ENCODE measurements at regions not wholly inside any gene's neighbourhood (a gene's known extent, or its start where the extent isn't known, plus 50 kb on each side); places are given as distances from the start of the nearest gene placed in this dataset.

DNA sequence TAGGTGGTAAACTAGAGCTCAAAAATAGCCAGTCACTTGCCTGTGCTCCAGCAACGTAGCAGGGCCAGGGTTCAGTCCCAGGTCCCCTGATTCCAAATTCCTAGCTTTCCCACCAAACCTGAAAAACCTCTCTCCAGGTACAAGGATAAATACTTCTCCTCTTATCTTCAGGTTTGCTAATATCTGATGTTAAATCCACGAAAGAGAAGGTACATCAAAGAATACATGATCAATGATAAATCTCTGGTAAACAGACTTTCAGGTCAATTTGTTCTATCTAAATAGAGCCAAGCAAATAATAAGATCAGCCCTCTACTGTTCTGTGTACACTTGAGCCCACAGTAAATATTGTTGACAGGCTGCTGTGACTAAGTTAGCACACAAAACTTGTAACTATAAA, 52.1 kb upstream of the AKT3 start:
- TF ChIP-seq, protein P1, sequence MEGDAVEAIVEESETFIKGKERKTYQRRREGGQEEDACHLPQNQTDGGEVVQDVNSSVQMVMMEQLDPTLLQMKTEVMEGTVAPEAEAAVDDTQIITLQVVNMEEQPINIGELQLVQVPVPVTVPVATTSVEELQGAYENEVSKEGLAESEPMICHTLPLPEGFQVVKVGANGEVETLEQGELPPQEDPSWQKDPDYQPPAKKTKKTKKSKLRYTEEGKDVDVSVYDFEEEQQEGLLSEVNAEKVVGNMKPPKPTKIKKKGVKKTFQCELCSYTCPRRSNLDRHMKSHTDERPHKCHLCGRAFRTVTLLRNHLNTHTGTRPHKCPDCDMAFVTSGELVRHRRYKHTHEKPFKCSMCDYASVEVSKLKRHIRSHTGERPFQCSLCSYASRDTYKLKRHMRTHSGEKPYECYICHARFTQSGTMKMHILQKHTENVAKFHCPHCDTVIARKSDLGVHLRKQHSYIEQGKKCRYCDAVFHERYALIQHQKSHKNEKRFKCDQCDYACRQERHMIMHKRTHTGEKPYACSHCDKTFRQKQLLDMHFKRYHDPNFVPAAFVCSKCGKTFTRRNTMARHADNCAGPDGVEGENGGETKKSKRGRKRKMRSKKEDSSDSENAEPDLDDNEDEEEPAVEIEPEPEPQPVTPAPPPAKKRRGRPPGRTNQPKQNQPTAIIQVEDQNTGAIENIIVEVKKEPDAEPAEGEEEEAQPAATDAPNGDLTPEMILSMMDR (IDR thresholded peaks at IDR 0.05; ENCODE audit: unreplicated experiment in 3 of 3), result no peak
- Mint-ChIP-seq H3K9me3 (no peaks in the 10 kb centered on the region), H3K4me3 (no peak overlapping the region), H3K27me3 (ENCODE audit: low read depth) (peaks cover 14% of the 10 kb centered on the region), H3K27ac (no peak overlapping the region), H3K36me3 (ENCODE audit: low read depth) (no peaks in the 10 kb centered on the region), H3K4me1 (no peaks in the 10 kb centered on the region)
